PC-9 (cell line): ENCODE measurements at regions not wholly inside any gene's neighbourhood (a gene's known extent, or its start where the extent isn't known, plus 50 kb on each side); places are given as distances from the start of the nearest gene placed in this dataset.
A peak's percentile ranks its signal among the peaks of the same experiment; 100 is the strongest.

Experiments used
- BruUV-seq: library from RNA; stranded (reverse); fragments of 400-500 nt; replicated peaks from 2 replicates; lab custom pipeline; 2021; lab: Mats Ljungman, UMichigan
- CTCF ChIA-PET: fragments of 300-600 bp; sonication (Branson Sonifier 250); formaldehyde crosslinking; loops from one replicate; lab custom pipeline; 2022; ENCODE audit warnings: antibody characterized with exemption; lab: Charles Lee
- POLR2A ChIA-PET: fragments of 300-600 bp; sonication (Branson Sonifier 250); formaldehyde crosslinking; loops from one replicate; lab custom pipeline; 2022; ENCODE audit warnings: antibody characterized with exemption; ENCODE audit not compliant: unreplicated experiment; lab: Charles Lee
- DNase-seq, 2 experiments: peaks; one replicate each; pipeline versions ENCODE4 v3.0.0 to v3.0.0-alpha.2; 2015 to 2022; ENCODE audit warnings: mixed read lengths in 1 of 2
- H2AFZ ChIP-seq: fragments of 200-600 bp; sonication (generic); 2 replicates; pipeline ENCODE4 v1.8.1; 2017; ENCODE audit warnings: antibody characterized with exemption
- H3F3A ChIP-seq: fragments of 200-600 bp; sonication (generic); 2 replicates; pipeline ENCODE4 v1.8.1; 2017; ENCODE audit warnings: antibody characterized with exemption, mild to moderate bottlenecking, low read depth; ENCODE audit not compliant: insufficient read depth
- H3K27ac ChIP-seq: fragments of 200-600 bp; sonication (generic); 2 replicates; pipeline ENCODE4 v1.6.1; 2016; ENCODE audit warnings: mixed run types
- H3K27me3 ChIP-seq: fragments of 200-600 bp; sonication (generic); 2 replicates; pipeline ENCODE4 v1.6.1; 2016; ENCODE audit warnings: low read depth, mixed run types; ENCODE audit not compliant: insufficient read depth
- H3K36me3 ChIP-seq: fragments of 200-600 bp; sonication (generic); 2 replicates; pipeline ENCODE4 v1.6.1; 2016; ENCODE audit warnings: low read depth, mixed run types
- H3K4me1 ChIP-seq: fragments of 200-600 bp; sonication (generic); replicated peaks from 2 replicates; pipeline ENCODE4 v1.6.1; 2016; ENCODE audit warnings: mixed run types; ENCODE audit not compliant: insufficient read depth
- H3K4me2 ChIP-seq: fragments of 200-600 bp; sonication (generic); 2 replicates; pipeline ENCODE4 v1.6.1; 2017; ENCODE audit warnings: mixed run types
- H3K4me3 ChIP-seq: fragments of 200-600 bp; sonication (generic); 2 replicates; pipeline ENCODE4 v1.6.1; 2016; ENCODE audit warnings: mixed run types
- H3K79me2 ChIP-seq: fragments of 200-600 bp; sonication (generic); 2 replicates; pipeline ENCODE4 v1.6.1; 2017; ENCODE audit warnings: low read depth, mixed run types
- H3K9me2 ChIP-seq: fragments of 200-600 bp; sonication (generic); 2 replicates; pipeline ENCODE4 v1.8.1; 2017; ENCODE audit warnings: mild to moderate bottlenecking; ENCODE audit not compliant: insufficient read depth
- H3K9me3 ChIP-seq: fragments of 200-600 bp; sonication (generic); 2 replicates; pipeline ENCODE4 v1.8.1; 2016; ENCODE audit warnings: low read depth; ENCODE audit not compliant: insufficient read depth
- H4K20me1 ChIP-seq: fragments of 200-600 bp; sonication (generic); 2 replicates; pipeline ENCODE4 v1.8.1; 2017; ENCODE audit not compliant: insufficient read depth
- CTCF ChIP-seq: fragments of 200-600 bp; sonication (generic); conservative IDR thresholded peaks from 2 replicates; pipeline ENCODE4 v1.6.1; 2017; ENCODE audit warnings: mixed run types, antibody characterized with exemption, mild to moderate bottlenecking, moderate library complexity
- EZH2 ChIP-seq: fragments of 200-600 bp; sonication (generic); IDR thresholded peaks from 2 replicates; pipeline ENCODE4 v1.8.0; 2017; ENCODE audit warnings: antibody characterized with exemption, low read depth
- intact Hi-C: fragments of 100-400 bp; cut with micrococcal nuclease; formaldehyde crosslinking; loops from one replicate; pipeline ENCODE4 v1.10.0; 2022; ENCODE audit not compliant: unreplicated experiment

DNA sequence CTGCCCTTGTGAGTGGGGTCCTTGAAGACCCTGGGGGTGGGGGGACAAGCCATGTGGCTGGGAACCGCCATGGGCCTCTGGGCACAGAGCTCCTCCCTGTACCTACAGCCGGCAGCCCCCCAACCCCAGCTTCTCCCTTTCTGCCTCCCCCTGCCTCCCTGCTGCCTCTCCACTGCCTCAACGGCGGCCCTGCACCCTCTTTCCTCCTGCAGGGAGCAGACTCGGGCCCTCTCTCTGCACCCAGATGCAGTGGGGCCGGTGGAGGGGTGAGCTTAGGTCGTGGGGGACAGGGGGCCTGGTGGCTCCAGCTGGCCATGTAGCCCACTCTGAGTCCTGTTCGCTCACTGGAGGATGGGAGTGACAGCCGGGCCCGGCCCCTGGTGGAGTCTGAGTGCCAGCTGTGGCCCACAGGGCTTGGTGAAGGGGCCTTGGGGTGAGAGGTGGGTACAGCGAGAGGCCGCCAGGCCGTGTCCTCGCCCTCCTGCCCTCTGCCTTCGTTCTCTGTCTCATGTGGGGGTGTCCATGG is 139.3 kb upstream of the COL5A1 start:
- ChIA-PET POLR2A (interaction anchor here (0.8 kb wide), 1 partner anchor 154 kb away, joined by 7 read pairs; no protein-coding TSS in a partner anchor), CTCF (interaction anchor here (0.6 to 1.4 kb wide), 4 partner anchors 9 to 897 kb away, joined by 3 to 4 read pairs (median 3); no protein-coding TSS in a partner anchor)
- no peak overlapping the region for H3K4me2 ChIP-seq

GRCh38 chr9:134502809-134503211 is 138.8 kb upstream of the COL5A1 start:
- TF ChIP-seq CTCF (no peak), EZH2 (no peak)
- H3K9me2 ChIP-seq = no peaks in the 10 kb centered on the region
- POLR2A ChIA-PET = interaction anchor here (0.6 to 0.8 kb wide), 3 partner anchors 59 to 683 kb away, joined by 3 to 7 read pairs (median 4); no protein-coding TSS in a partner anchor
- CTCF ChIA-PET = interaction anchor here (0.6 to 1.4 kb wide), 4 partner anchors 8 to 896 kb away, joined by 3 to 4 read pairs (median 3); no protein-coding TSS in a partner anchor
- no peaks in the 10 kb centered on the region for H3K36me3 ChIP-seq
- peaks cover 47% of the 10 kb centered on the region for H3K27me3 ChIP-seq
- no peaks in the 10 kb centered on the region for H4K20me1 ChIP-seq
- H3K79me2 ChIP-seq = no peaks in the 10 kb centered on the region
- intact Hi-C loops = no loop called here
- no peak overlapping the region for H2AFZ ChIP-seq
- H3K9me3 ChIP-seq = no peaks in the 10 kb centered on the region
- no peaks in the 10 kb centered on the region for H3F3A ChIP-seq
- DNase-seq = peak; percentile 50 to 83
- H3K27ac ChIP-seq = no peak overlapping the region
- no peak overlapping the region for H3K4me3 ChIP-seq
- H3K4me2 ChIP-seq = no peak overlapping the region
- H3K4me1 ChIP-seq = no peaks in the 10 kb centered on the region
- BruUV-seq = no TSS peak

More for the DNA sequence above, 139.3 kb upstream of the COL5A1 start:
- Histone ChIP-seq H3K27ac (no peak overlapping the region), H3K4me3 (no peak overlapping the region), H4K20me1 (no peaks in the 10 kb centered on the region), H3K27me3 (peaks cover 52% of the 10 kb centered on the region), H3K9me3 (no peaks in the 10 kb centered on the region), H3F3A (no peaks in the 10 kb centered on the region), H3K36me3 (no peaks in the 10 kb centered on the region), H3K4me1 (no peaks in the 10 kb centered on the region), H3K9me2 (no peaks in the 10 kb centered on the region), H2AFZ (no peak overlapping the region), H3K79me2 (no peaks in the 10 kb centered on the region)
- TF ChIP-seq CTCF (no peak), EZH2 (no peak)
- BruUV-seq = no TSS peak
- no peak for DNase-seq
- intact Hi-C loops = no loop called here

DNA sequence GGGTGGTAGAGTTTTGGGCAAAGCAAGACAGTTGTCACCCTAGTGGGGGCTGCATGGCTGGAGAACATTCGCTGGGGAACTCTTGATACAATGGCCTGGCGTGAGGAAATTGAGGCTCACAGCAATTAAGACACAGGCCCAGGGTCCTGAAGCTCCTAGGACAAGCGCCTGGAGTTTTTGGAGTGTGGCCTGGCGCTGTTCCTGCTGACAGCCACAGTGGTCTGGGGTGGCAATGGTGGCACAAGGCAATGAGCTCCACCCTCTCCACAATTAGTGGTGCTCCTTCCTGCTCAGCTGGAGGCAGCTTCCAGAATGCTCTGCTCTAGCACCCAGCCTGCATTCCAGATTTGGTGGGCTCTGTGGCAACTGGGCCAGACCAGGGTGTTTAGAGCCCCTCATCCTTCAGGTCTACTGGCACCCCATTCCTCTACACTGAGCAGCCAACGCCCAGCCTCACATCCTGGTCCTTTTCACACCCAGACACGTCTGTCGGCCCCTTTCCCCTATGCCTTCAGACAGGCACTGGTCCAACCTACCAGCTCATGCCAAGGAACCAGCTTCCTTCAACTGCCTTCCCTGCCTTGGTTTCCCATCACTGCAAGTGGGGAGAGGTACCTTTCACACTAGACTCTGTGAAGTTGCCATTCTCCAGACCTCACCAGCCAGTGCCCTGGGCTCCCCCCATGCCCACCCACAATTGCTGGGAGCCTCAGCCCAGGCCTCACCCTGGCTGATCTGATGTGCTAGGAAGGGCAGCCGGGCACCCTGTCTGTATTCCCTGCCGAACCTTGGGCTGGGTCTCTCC is 138.1 kb upstream of the COL5A1 start:
- no TSS peak for BruUV-seq
- Histone ChIP-seq H3K79me2 (no peaks in the 10 kb centered on the region), H3F3A (no peaks in the 10 kb centered on the region), H2AFZ (no peak overlapping the region), H3K36me3 (no peaks in the 10 kb centered on the region), H3K4me3 (no peak overlapping the region), H4K20me1 (no peaks in the 10 kb centered on the region), H3K4me2 (no peak overlapping the region), H3K27me3 (peaks cover 40% of the 10 kb centered on the region), H3K27ac (no peak overlapping the region), H3K4me1 (no peaks in the 10 kb centered on the region), H3K9me2 (no peaks in the 10 kb centered on the region), H3K9me3 (no peaks in the 10 kb centered on the region)
- TF ChIP-seq CTCF (no peak), EZH2 (no peak)
- intact Hi-C loops = no loop called here
- ChIA-PET CTCF (interaction anchor here (1.0 to 1.4 kb wide), 2 partner anchors 99 to 186 kb away, joined by 3 read pairs; no protein-coding TSS in a partner anchor), POLR2A (interaction anchor here (0.6 to 0.8 kb wide), 3 partner anchors 60 to 684 kb away, joined by 3 to 7 read pairs (median 4); no protein-coding TSS in a partner anchor)
- DNase-seq = no peak
